ENCODE measurements at regions not wholly inside any gene's neighbourhood (a gene's known extent, or its start where the extent isn't known, plus 50 kb on each side); places are given as distances from the start of the nearest gene placed in this dataset.
A peak's percentile ranks its signal among the peaks of the same experiment; 100 is the strongest.

DNA sequence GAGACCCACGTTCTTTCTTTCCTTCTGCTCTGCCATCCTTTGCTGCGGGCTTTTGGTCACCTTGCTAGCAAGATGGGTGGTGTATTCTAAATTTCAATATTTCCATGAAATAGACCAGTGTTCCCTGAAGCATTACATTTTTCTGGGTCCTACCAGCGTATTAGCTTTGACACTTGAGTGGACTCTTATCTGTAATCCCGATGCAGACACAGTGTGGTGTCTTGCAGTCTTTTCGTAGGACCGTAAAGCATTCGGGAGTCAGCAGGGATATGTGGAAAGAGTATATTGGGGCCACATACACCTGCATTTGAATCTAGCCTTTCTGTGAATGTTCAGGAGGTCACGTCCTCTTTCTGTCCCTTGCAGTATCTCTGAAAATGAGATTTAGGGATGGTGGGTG lies 124.7 kb upstream of the CPEB4 start:
- intact Hi-C loops (cut with micrococcal nuclease) (loop anchor here (10.0 kb wide), 1 partner anchor 139 kb away; no protein-coding TSS in a partner anchor), in situ Hi-C loops (cut with MboI) (no loop called here)
- Histone ChIP-seq H3K9me1 (ENCODE audit: control insufficient read depth, insufficient read depth, low read length) (no peaks in the 10 kb centered on the region), H3K27ac (ENCODE audit: extremely low read depth, low read depth, low read length) (no peak overlapping the region; the same call in 2 of the 3 replicates), H2AFZ (ENCODE audit: low read depth, low read length) (peak overlapping the region; percentile 94), H3K4me2 (ENCODE audit: insufficient read depth, low read length) (peak overlapping the region; percentile 64), H3K79me2 (ENCODE audit: control insufficient read depth, insufficient read depth, low read length) (no peaks in the 10 kb centered on the region), H3K27me3 (ENCODE audit: control insufficient read depth in 2 of 2, insufficient read depth in 2 of 2, low read length in 2 of 2) (no peaks in the 10 kb centered on the region), H3K4me1 (replicated peaks in 1 of 2; ENCODE audit: control insufficient read depth in 2 of 2, insufficient read depth in 2 of 2, low read length in 2 of 2) (peaks cover 44 to 62% of the 10 kb centered on the region in 2 experiments), H3K36me3 (ENCODE audit: control insufficient read depth, insufficient read depth, low read length) (no peaks in the 10 kb centered on the region), H3K9me3 (replicated peaks; ENCODE audit: control insufficient read depth, insufficient read depth, low read depth, low read length) (no peaks in the 10 kb centered on the region), H3K9ac (ENCODE audit: insufficient read depth in 1 of 2, low read depth in 2 of 2, low read length in 2 of 2) (peak overlapping the region in 1 of 2 experiments; percentile 4; a peak in 1 of 4 replicates), H4K20me1 (replicated peaks; ENCODE audit: control insufficient read depth, insufficient read depth, low read length) (no peaks in the 10 kb centered on the region), H3K4me3 (no peak overlapping the region)
- DNase-seq (ENCODE audit: extremely low read depth in 1 of 4, low spot score in 3 of 4) = peak in 3 of 4 experiments; percentile 26 to 50 (median 35)
- BruUV-seq (replicated peaks) = no TSS peak
- FAIRE-seq = peak; percentile 69
- POLR2A ChIA-PET = interaction anchor here (0.8 to 1.5 kb wide), 9 partner anchors 8 to 160 kb away, joined by 3 to 11 read pairs (median 3); no protein-coding TSS in a partner anchor
- peak; percentile 38 for ATAC-seq
- TF ChIP-seq, protein P1, sequence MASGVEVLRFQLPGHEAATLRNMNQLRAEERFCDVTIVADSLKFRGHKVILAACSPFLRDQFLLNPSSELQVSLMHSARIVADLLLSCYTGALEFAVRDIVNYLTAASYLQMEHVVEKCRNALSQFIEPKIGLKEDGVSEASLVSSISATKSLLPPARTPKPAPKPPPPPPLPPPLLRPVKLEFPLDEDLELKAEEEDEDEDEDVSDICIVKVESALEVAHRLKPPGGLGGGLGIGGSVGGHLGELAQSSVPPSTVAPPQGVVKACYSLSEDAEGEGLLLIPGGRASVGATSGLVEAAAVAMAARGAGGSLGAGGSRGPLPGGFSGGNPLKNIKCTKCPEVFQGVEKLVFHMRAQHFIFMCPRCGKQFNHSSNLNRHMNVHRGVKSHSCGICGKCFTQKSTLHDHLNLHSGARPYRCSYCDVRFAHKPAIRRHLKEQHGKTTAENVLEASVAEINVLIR (CRISPR knock-in tag; IDR thresholded peaks at IDR 0.05) = no peak
- peak; percentile 7; the same call in 1 of the 2 replicates for TF ChIP-seq TCF3 (CRISPR knock-in tag; IDR thresholded peaks at IDR 0.05)
- TF ChIP-seq ZNF584 (CRISPR knock-in tag; IDR thresholded peaks at IDR 0.05; ENCODE audit: low read depth) = peak; percentile 61; the same call in 1 of the 2 replicates
- CTCF ChIA-PET (ENCODE audit: low intra/inter-chr PET ratio) = no interaction called here
- WGBS (ENCODE audit: insufficient coverage, low coverage, missing lambda C conversion rate) = 18% methylated on average over 8 of the region's 8 CpGs

All from K562 (cell line).